ENCODE measurements at regions not wholly inside any gene's neighbourhood (a gene's known extent, or its start where the extent isn't known, plus 50 kb on each side); places are given as distances from the start of the nearest gene placed in this dataset.

- Histone ChIP-seq H3K79me2 (no peaks in the 10 kb centered on the region), H3K4me1 (peaks cover 18% of the 10 kb centered on the region), H3K36me3 (ENCODE audit: control insufficient read depth, insufficient read depth, low read length) (no peaks in the 10 kb centered on the region), H3K27me3 (ENCODE audit: control insufficient read depth, insufficient read depth, low read length) (no peaks in the 10 kb centered on the region), H3K9ac (no peak overlapping the region), H3K9me3 (ENCODE audit: control insufficient read depth, low read length) (no peaks in the 10 kb centered on the region), H3K4me2 (ENCODE audit: low read length) (no peak overlapping the region), H3K27ac (no peak overlapping the region), H3K4me3 (ENCODE audit: low read depth, low read length) (no peak overlapping the region), H2AFZ (no peak overlapping the region)
- TF ChIP-seq, protein P1, sequence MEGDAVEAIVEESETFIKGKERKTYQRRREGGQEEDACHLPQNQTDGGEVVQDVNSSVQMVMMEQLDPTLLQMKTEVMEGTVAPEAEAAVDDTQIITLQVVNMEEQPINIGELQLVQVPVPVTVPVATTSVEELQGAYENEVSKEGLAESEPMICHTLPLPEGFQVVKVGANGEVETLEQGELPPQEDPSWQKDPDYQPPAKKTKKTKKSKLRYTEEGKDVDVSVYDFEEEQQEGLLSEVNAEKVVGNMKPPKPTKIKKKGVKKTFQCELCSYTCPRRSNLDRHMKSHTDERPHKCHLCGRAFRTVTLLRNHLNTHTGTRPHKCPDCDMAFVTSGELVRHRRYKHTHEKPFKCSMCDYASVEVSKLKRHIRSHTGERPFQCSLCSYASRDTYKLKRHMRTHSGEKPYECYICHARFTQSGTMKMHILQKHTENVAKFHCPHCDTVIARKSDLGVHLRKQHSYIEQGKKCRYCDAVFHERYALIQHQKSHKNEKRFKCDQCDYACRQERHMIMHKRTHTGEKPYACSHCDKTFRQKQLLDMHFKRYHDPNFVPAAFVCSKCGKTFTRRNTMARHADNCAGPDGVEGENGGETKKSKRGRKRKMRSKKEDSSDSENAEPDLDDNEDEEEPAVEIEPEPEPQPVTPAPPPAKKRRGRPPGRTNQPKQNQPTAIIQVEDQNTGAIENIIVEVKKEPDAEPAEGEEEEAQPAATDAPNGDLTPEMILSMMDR (IDR thresholded peaks at IDR 0.05): no peak
Observed at GRCh38 chr16:79407461-79408135, 192.9 kb downstream of the MAF start.

DNA sequence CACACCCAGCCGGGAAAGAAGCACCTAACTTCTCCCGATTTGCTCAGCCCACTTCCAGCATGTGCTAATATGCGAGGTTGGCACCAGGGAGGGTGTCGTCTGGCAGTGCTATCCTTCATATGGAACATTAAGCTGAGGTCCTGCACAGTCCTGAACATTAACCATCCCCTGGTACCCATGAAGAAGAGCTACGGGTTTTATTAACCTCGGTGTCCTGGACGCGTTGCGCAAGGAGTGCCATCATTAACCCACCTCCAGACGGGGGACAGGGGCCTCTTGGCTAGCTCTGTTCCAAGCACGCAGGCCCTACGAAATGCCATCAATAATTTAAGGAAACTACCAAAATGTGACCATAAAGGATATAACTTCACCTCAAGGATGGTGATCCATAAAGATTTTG, 193.5 kb downstream of the MAF start:
- H3K9me3 ChIP-seq (ENCODE audit: control insufficient read depth, low read length): no peaks in the 10 kb centered on the region
- TF ChIP-seq, protein P1 (IDR thresholded peaks at IDR 0.05): no peak
- H3K4me1 ChIP-seq: peaks cover 12% of the 10 kb centered on the region
- H3K4me2 ChIP-seq (ENCODE audit: low read length): no peak overlapping the region
- no peak overlapping the region for H3K4me3 ChIP-seq (ENCODE audit: low read depth, low read length)
- H3K9ac ChIP-seq: no peak overlapping the region
- H3K79me2 ChIP-seq: no peaks in the 10 kb centered on the region
- H3K36me3 ChIP-seq (ENCODE audit: control insufficient read depth, insufficient read depth, low read length): no peaks in the 10 kb centered on the region
- no peak overlapping the region for H2AFZ ChIP-seq
- H3K27ac ChIP-seq: no peak overlapping the region
- H3K27me3 ChIP-seq (ENCODE audit: control insufficient read depth, insufficient read depth, low read length): no peaks in the 10 kb centered on the region

GRCh38 chr16:79404571-79404970, 196.0 kb downstream of the MAF start:
- H3K9me3 ChIP-seq (ENCODE audit: control insufficient read depth, low read length): no peaks in the 10 kb centered on the region
- no peak overlapping the region for H3K4me3 ChIP-seq (ENCODE audit: low read depth, low read length)
- peaks cover 3% of the 10 kb centered on the region for H3K4me1 ChIP-seq
- no peak overlapping the region for H3K9ac ChIP-seq
- H3K27me3 ChIP-seq (ENCODE audit: control insufficient read depth, insufficient read depth, low read length): no peaks in the 10 kb centered on the region
- TF ChIP-seq, protein P1 (IDR thresholded peaks at IDR 0.05): no peak
- no peak overlapping the region for H2AFZ ChIP-seq
- no peak overlapping the region for H3K4me2 ChIP-seq (ENCODE audit: low read length)
- H3K36me3 ChIP-seq (ENCODE audit: control insufficient read depth, insufficient read depth, low read length): no peaks in the 10 kb centered on the region
- H3K79me2 ChIP-seq: no peaks in the 10 kb centered on the region
- no peak overlapping the region for H3K27ac ChIP-seq

DNA sequence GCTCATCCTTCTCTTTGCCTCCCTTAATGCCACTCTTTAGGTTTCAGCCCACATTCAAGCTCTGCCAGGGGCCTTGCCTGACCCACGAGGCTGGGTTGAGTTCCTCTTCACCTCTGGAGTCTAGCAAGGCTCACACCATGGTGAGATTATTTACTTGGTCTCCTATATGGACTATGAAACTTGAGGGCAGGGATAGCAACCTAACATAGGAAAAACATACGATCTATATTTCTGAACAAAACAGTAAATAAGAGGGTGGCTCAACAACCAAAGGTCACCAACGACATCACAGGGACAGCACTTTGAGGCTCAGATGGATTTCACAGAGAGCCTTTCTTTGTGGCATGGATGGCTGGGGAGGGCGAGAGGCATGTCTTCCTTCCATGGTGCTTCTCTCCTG, 197.0 kb downstream of the MAF start:
- no peaks in the 10 kb centered on the region for H3K9me3 ChIP-seq (ENCODE audit: control insufficient read depth, low read length)
- H2AFZ ChIP-seq: no peak overlapping the region
- H3K4me3 ChIP-seq (ENCODE audit: low read depth, low read length): no peak overlapping the region
- H3K4me2 ChIP-seq (ENCODE audit: low read length): no peak overlapping the region
- H3K27me3 ChIP-seq (ENCODE audit: control insufficient read depth, insufficient read depth, low read length): no peaks in the 10 kb centered on the region
- TF ChIP-seq, protein P1 (IDR thresholded peaks at IDR 0.05): no peak
- no peaks in the 10 kb centered on the region for H3K36me3 ChIP-seq (ENCODE audit: control insufficient read depth, insufficient read depth, low read length)
- H3K4me1 ChIP-seq: peaks cover 3% of the 10 kb centered on the region
- H3K79me2 ChIP-seq: no peaks in the 10 kb centered on the region
- no peak overlapping the region for H3K9ac ChIP-seq
- no peak overlapping the region for H3K27ac ChIP-seq

DNA sequence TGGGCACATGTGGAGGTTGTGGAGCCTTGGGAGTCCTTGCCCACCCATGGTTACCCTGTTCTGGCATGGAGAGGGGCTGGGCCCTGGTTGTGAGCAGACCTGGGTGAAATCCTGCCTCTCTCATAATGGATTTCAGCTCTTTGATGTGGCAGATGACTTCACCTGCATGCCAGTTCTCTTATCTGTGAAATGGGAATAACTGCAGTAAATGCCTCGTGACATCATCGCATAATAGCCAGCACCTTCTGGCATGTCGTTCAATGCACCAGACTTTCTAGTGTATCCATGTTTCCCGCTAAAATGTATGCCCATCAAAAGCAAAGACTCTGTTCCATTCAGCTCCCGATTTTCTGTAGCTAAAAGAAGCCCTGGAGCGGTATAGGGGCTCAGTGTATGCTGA, 197.6 kb downstream of the MAF start:
- no peaks in the 10 kb centered on the region for H3K9me3 ChIP-seq (ENCODE audit: control insufficient read depth, low read length)
- H2AFZ ChIP-seq: peak overlapping the region; percentile 52
- TF ChIP-seq, protein P1 (IDR thresholded peaks at IDR 0.05): no peak
- no peaks in the 10 kb centered on the region for H3K36me3 ChIP-seq (ENCODE audit: control insufficient read depth, insufficient read depth, low read length)
- no peak overlapping the region for H3K4me2 ChIP-seq (ENCODE audit: low read length)
- H3K27ac ChIP-seq: no peak overlapping the region
- no peaks in the 10 kb centered on the region for H3K79me2 ChIP-seq
- no peak overlapping the region for H3K4me3 ChIP-seq (ENCODE audit: low read depth, low read length)
- no peaks in the 10 kb centered on the region for H3K27me3 ChIP-seq (ENCODE audit: control insufficient read depth, insufficient read depth, low read length)
- peaks cover 3% of the 10 kb centered on the region for H3K4me1 ChIP-seq
- H3K9ac ChIP-seq: no peak overlapping the region
